ENCODE measurements at regions not wholly inside any gene's neighbourhood (a gene's known extent, or its start where the extent isn't known, plus 50 kb on each side); places are given as distances from the start of the nearest gene placed in this dataset.

GRCh38 chr5:158569534-158569933 lies 530.2 kb downstream of the EBF1 start:
- peaks cover 6% of the 10 kb centered on the region for H3K4me1 Mint-ChIP-seq
- intact Hi-C loops (cut with micrococcal nuclease): no loop called here
- H3K27ac Mint-ChIP-seq: no peak overlapping the region
- peaks cover 0 to 5% (median 4%) of the 10 kb centered on the region in 7 donors for H3K9me3 Mint-ChIP-seq
- no peak overlapping the region for H3K4me2 ChIP-seq (replicated peaks; ENCODE audit: extremely low read depth, low read length, poor library complexity, severe bottlenecking)
- no peak overlapping the region for H3K4me3 ChIP-seq (replicated peaks in 1 of 3; ENCODE audit: low read depth in 2 of 3, low read length in 3 of 3)
- no peak overlapping the region for H3K9ac ChIP-seq (ENCODE audit: insufficient read depth, low read length, poor library complexity, severe bottlenecking)
- H3K27ac ChIP-seq (ENCODE audit: low read depth in 1 of 2, low read length in 2 of 2): no peak overlapping the region
- peaks cover 3 to 9% (median 6%) of the 10 kb centered on the region in 3 donors for H3K27me3 Mint-ChIP-seq (ENCODE audit: low read depth in 3 of 3)
- no peak for TF ChIP-seq CTCF (IDR thresholded peaks at IDR 0.05)
- peaks cover 0 to 9% of the 10 kb centered on the region in 2 donors for H3K4me1 ChIP-seq (ENCODE audit: control insufficient read depth in 1 of 2, insufficient read depth in 2 of 2, low read length in 2 of 2)
- 100% methylated on average over 1 of the region's 4 CpGs for WGBS (ENCODE audit: insufficient coverage)
- no peaks in the 10 kb centered on the region for H4K20me1 ChIP-seq (ENCODE audit: insufficient read depth, low read length)
- no peak overlapping the region for H2AFZ ChIP-seq (ENCODE audit: insufficient read depth, low read depth, low read length, poor library complexity, severe bottlenecking)
- H3K79me2 ChIP-seq (ENCODE audit: insufficient read depth, low read length): no peaks in the 10 kb centered on the region
- peaks cover 0 to 2% of the 10 kb centered on the region in 2 donors for H3K27me3 ChIP-seq (ENCODE audit: control insufficient read depth in 2 of 2, insufficient read depth in 2 of 2, low read length in 2 of 2)
- no peaks in the 10 kb centered on the region for H3K36me3 Mint-ChIP-seq
- no peak for DNase-seq
- H3K36me3 ChIP-seq (replicated peaks in 1 of 2; ENCODE audit: control insufficient read depth in 1 of 2, insufficient read depth in 2 of 2, low read length in 2 of 2): no peaks in the 10 kb centered on the region
- H3K9me3 ChIP-seq (replicated peaks in 1 of 2; ENCODE audit: control insufficient read depth in 1 of 2, insufficient read depth in 1 of 2, low read length in 2 of 2): no peaks in the 10 kb centered on the region
- H3K4me3 Mint-ChIP-seq: no peak overlapping the region

GRCh38 chr5:158565017-158565789 lies 534.5 kb downstream of the EBF1 start:
- Mint-ChIP-seq H3K4me3 (no peak overlapping the region), H3K9me3 (peaks cover 0 to 7% (median 5%) of the 10 kb centered on the region in 7 donors), H3K4me1 (peaks cover 10% of the 10 kb centered on the region), H3K27me3 (ENCODE audit: low read depth in 3 of 3) (peaks cover 3 to 7% (median 3%) of the 10 kb centered on the region in 3 donors), H3K27ac (peak overlapping the region in 1 of 7 donors; percentile 49), H3K36me3 (no peaks in the 10 kb centered on the region)
- TF ChIP-seq CTCF (IDR thresholded peaks at IDR 0.05): no peak
- Histone ChIP-seq H3K4me3 (replicated peaks in 1 of 3; ENCODE audit: low read depth in 2 of 3, low read length in 3 of 3) (no peak overlapping the region), H3K27me3 (ENCODE audit: control insufficient read depth in 2 of 2, insufficient read depth in 2 of 2, low read length in 2 of 2) (peaks cover 0 to 2% of the 10 kb centered on the region in 2 donors), H3K79me2 (ENCODE audit: insufficient read depth, low read length) (no peaks in the 10 kb centered on the region), H3K4me2 (replicated peaks; ENCODE audit: extremely low read depth, low read length, poor library complexity, severe bottlenecking) (no peak overlapping the region), H3K4me1 (ENCODE audit: control insufficient read depth in 1 of 2, insufficient read depth in 2 of 2, low read length in 2 of 2) (peaks cover 0 to 13% of the 10 kb centered on the region in 2 donors), H3K9me3 (replicated peaks in 1 of 2; ENCODE audit: control insufficient read depth in 1 of 2, insufficient read depth in 1 of 2, low read length in 2 of 2) (no peaks in the 10 kb centered on the region), H4K20me1 (ENCODE audit: insufficient read depth, low read length) (no peaks in the 10 kb centered on the region), H3K36me3 (replicated peaks in 1 of 2; ENCODE audit: control insufficient read depth in 1 of 2, insufficient read depth in 2 of 2, low read length in 2 of 2) (no peaks in the 10 kb centered on the region), H3K27ac (ENCODE audit: low read depth in 1 of 2, low read length in 2 of 2) (no peak overlapping the region), H2AFZ (ENCODE audit: insufficient read depth, low read depth, low read length, poor library complexity, severe bottlenecking) (no peak overlapping the region), H3K9ac (ENCODE audit: insufficient read depth, low read length, poor library complexity, severe bottlenecking) (no peak overlapping the region)
- DNase-seq: no peak
- WGBS (ENCODE audit: insufficient coverage): 100% methylated on average over 1 of the region's 3 CpGs
- intact Hi-C loops (cut with micrococcal nuclease): no loop called here
